ENCODE measurements at regions not wholly inside any gene's neighbourhood (a gene's known extent, or its start where the extent isn't known, plus 50 kb on each side); places are given as distances from the start of the nearest gene placed in this dataset.
A peak's percentile ranks its signal among the peaks of the same experiment; 100 is the strongest.

DNA sequence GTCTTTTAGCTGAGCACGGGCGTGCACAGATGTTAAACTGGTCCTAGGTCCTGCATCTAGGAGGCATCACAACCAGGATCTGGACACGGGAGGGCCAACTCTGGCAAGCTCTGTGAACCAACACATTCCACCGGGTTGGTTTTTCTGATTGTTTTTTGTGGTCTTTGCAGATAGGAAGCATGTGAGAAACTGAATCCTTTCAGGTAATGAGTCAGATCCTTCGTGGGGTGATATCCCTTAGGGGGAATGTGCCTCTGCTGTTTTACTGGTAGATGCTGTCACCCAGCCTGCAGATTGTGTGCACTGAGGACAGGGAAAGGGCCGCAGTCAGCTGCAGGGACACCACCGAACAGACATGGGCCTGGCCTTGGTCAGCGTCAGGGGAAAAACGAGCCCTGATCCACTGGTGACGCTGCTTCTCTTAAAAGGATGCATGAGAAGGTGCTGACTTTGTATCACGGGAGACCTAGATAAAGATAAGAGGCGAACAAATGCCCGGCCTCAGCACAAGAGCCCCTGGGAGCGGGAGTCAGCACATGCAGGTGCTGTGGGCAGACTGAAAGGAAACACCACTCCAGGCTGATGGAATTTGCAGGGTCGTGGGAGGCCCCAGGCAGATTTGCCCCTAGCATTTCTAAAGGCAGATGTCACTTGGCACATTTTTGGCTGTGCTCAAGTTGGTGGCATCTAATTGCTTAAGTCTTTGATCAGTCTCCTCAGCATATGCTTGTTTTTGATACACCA, 51.1 kb downstream of the DOP1B start:
- ATAC-seq (no peak), DNase-seq (no peak)
- no peaks in the 10 kb centered on the region for H3K9me3 ChIP-seq
- intact Hi-C loops (cut with DNase I): loop anchor here in 7 of 10 donors (2.0 to 10.0 kb wide), 5 partner anchors 50 to 67 kb away; partner anchors contain the start of gene DOP1B (in 2 of the 7)
- TF ChIP-seq POLR2A (IDR thresholded peaks at IDR 0.05): no peak
- TF ChIP-seq, protein P1, sequence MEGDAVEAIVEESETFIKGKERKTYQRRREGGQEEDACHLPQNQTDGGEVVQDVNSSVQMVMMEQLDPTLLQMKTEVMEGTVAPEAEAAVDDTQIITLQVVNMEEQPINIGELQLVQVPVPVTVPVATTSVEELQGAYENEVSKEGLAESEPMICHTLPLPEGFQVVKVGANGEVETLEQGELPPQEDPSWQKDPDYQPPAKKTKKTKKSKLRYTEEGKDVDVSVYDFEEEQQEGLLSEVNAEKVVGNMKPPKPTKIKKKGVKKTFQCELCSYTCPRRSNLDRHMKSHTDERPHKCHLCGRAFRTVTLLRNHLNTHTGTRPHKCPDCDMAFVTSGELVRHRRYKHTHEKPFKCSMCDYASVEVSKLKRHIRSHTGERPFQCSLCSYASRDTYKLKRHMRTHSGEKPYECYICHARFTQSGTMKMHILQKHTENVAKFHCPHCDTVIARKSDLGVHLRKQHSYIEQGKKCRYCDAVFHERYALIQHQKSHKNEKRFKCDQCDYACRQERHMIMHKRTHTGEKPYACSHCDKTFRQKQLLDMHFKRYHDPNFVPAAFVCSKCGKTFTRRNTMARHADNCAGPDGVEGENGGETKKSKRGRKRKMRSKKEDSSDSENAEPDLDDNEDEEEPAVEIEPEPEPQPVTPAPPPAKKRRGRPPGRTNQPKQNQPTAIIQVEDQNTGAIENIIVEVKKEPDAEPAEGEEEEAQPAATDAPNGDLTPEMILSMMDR (IDR thresholded peaks at IDR 0.05): no peak
- H3K4me1 ChIP-seq: peaks cover 0 to 13% (median 0%) of the 10 kb centered on the region in 12 donors
- 73 to 78% (median 77%) methylated on average over 15 of the region's 15 CpGs for WGBS, 4 donors
- no peak overlapping the region for H3K4me3 ChIP-seq
- H3K27ac ChIP-seq: no peak overlapping the region
- peaks cover 0 to 46% (median 17%) of the 10 kb centered on the region in 9 donors for H3K36me3 ChIP-seq
- no peaks in the 10 kb centered on the region for H3K27me3 ChIP-seq

DNA sequence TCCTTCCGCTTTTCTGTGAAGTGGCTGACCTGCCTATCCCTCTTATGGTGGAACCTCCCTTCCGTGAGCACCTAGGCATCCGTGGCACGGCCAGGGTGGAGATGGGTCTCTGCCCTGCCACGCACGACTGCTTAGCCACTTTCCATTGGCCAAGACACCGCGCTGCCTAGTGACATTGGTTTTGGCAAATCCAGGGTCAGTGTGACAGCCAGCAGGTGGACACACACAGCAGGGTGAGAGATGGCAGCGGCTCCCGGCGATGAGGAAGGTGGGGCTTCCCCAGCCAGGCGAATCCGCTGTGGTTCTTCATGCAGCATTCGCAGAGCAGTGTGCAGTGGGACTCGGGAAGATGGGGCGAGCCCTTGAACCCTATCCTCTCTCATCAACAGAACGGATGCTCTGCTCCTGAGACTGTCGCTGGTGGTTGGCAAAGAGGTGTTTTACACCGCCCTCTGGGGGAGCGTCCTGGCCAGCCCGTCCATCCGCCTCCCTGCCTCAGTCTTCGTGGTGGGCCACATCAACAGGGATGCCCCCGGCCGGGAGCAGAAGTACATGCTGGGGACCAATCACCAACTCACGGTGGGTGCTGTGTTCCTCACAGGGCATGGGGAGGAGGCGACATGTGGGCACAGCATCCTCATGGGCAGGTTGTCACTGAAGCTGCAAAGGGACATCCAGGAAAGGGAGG, 51.8 kb downstream of the DOP1B start:
- TF ChIP-seq, protein P1 (IDR thresholded peaks at IDR 0.05): no peak
- Histone ChIP-seq H3K9me3 (no peaks in the 10 kb centered on the region), H3K36me3 (peaks cover 0 to 53% (median 19%) of the 10 kb centered on the region in 9 donors), H3K4me1 (peaks cover 0 to 9% (median 0%) of the 10 kb centered on the region in 12 donors), H3K4me3 (no peak overlapping the region), H3K27ac (no peak overlapping the region), H3K27me3 (no peaks in the 10 kb centered on the region)
- DNase-seq (no peak), ATAC-seq (no peak)
- intact Hi-C loops (cut with DNase I): loop anchor here in 8 of 10 donors (1.0 to 10.0 kb wide), 6 partner anchors 51 to 68 kb away; partner anchors contain the start of gene DOP1B (in 2 of the 8)
- 93 to 94% (median 94%) methylated on average over 25 to 27 of the region's 27 CpGs for WGBS, 4 donors

DNA sequence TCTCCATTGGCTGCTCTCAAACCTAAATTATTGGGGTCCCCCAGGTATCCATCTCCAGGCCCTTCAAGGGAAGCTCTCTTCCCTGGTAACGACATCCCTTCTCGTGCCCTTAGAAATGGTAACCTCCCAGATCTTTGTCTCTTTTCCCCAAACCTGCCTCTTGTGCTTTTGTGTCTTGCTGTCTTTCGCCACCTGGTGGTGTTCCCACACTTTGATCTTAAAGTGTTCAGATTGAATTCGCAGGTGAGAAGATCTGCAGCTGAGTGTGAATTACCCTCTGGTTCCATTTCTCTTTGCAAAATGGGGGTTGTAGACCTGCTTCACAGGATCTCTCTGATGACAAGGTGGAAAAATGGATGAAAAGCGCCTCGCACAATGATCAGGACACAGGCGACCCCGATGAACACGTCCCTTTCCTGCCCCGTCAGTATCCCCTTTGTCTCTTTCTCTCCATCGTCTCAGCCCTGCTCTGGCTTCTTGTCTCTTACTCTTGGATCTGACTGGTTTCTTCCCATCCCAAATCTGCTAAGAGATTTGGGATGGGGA, 53.1 kb downstream of the DOP1B start:
- intact Hi-C loops (cut with DNase I): loop anchor here in 9 of 10 donors (1.0 to 10.0 kb wide), 7 partner anchors 52 to 72 kb away; partner anchors contain the start of genes DOP1B (in 2 of the 9) and CBR3 (in 1 of the 9)
- Histone ChIP-seq H3K27ac (no peak overlapping the region), H3K27me3 (no peaks in the 10 kb centered on the region), H3K36me3 (peaks cover 0 to 63% (median 30%) of the 10 kb centered on the region in 9 donors), H3K9me3 (no peaks in the 10 kb centered on the region), H3K4me3 (no peak overlapping the region), H3K4me1 (peaks cover 0 to 6% (median 0%) of the 10 kb centered on the region in 12 donors)
- ATAC-seq (no peak), DNase-seq (peak in 1 of 5 donors; percentile 30)
- WGBS, 4 donors: 86 to 88% (median 88%) methylated on average over 11 of the region's 11 CpGs
- TF ChIP-seq, protein P1 (IDR thresholded peaks at IDR 0.05): peak in 11 of 12 donors; percentile 30 to 62 (median 45)
- no peak for TF ChIP-seq POLR2A (IDR thresholded peaks at IDR 0.05)

Data from heart left ventricle (tissue), 16 donors.